K562 (cell line): ENCODE measurements at regions not wholly inside any gene's neighbourhood (a gene's known extent, or its start where the extent isn't known, plus 50 kb on each side); places are given as distances from the start of the nearest gene placed in this dataset.

Experiments used
- ATAC-seq: fragments of 200-7000 bp; cut with Tn5 transposase; 3 replicates; pipeline ENCODE4 v1.9.1; 2020; ENCODE audit warnings: moderate library complexity
- BruUV-seq: library from RNA; stranded (reverse); fragments of 400-500 nt; replicated peaks from 2 replicates; lab custom pipeline; 2021; lab: Mats Ljungman, UMichigan
- CTCF ChIA-PET: fragments of 300-600 bp; formaldehyde crosslinking; extraction: SDS; loops from one replicate; lab custom pipeline; 2021; ENCODE audit warnings: low intra/inter-chr PET ratio; lab: Yijun Ruan, JAX
- POLR2A ChIA-PET: fragments of 300-600, 350-650 bp; sonication (Branson Sonifier 250); formaldehyde crosslinking; extraction: SDS; loops from one replicate; lab custom pipeline; 2021; ENCODE audit warnings: antibody characterized with exemption, inconsistent platforms; lab: Yijun Ruan, JAX
- DNase-seq, 4 experiments: peaks; one replicate each; pipeline versions ENCODE4 v3.0.0 to v3.0.0-alpha.2; 2011 to 2018; ENCODE audit warnings: low spot score in 3 of 4, mixed read lengths in 3 of 4; ENCODE audit errors: extremely low read depth in 1 of 4
- FAIRE-seq: peaks from 2 replicates; lab custom pipeline; 2011; peaks lifted over from hg19 to GRCh38; lab: Jason Lieb, UNC
- H2AFZ ChIP-seq: 2 replicates; pipeline ENCODE4 v1.6.0; 2011; ENCODE audit warnings: low read depth, low read length, control low read depth, inconsistent platforms
- H3K27ac ChIP-seq: fragments of 200-600 bp; 3 replicates; pipeline ENCODE4 v1.8.0; 2011; ENCODE audit warnings: low read depth, mild to moderate bottlenecking, control low read depth, inconsistent platforms, low read length, moderate library complexity, mixed read lengths; ENCODE audit errors: extremely low read depth
- H3K27me3 ChIP-seq, 2 experiments: fragments of 300-600 bp in 1 of 2; 2 replicates in 1 of 2; 3 replicates in 1 of 2; pipeline versions ENCODE4 v1.6.0 to v1.8.0; 2011; ENCODE audit warnings: inconsistent platforms in 2 of 2, low read length in 2 of 2, mild to moderate bottlenecking in 1 of 2, mixed read lengths in 1 of 2, moderate library complexity in 1 of 2; ENCODE audit not compliant: control insufficient read depth in 2 of 2, insufficient read depth in 2 of 2
- H3K36me3 ChIP-seq: fragments of 300-600 bp; 3 replicates; pipeline ENCODE4 v1.8.0; 2011; ENCODE audit warnings: mild to moderate bottlenecking, low read length, inconsistent platforms; ENCODE audit not compliant: control insufficient read depth, insufficient read depth
- H3K4me1 ChIP-seq, 2 experiments: fragments of 200-600 bp in 1 of 2; replicated peaks in 1 of 2; 2 replicates in 1 of 2; 3 replicates in 1 of 2; pipeline versions ENCODE4 v1.5.1 to v1.8.0; 2011; ENCODE audit warnings: inconsistent platforms in 2 of 2, low read length in 2 of 2, mild to moderate bottlenecking in 1 of 2, mixed read lengths in 1 of 2, moderate library complexity in 1 of 2; ENCODE audit not compliant: control insufficient read depth in 2 of 2, insufficient read depth in 2 of 2
- H3K4me2 ChIP-seq: 2 replicates; pipeline ENCODE4 v1.6.1; 2011; ENCODE audit warnings: low read length, control low read depth, inconsistent platforms, mixed read lengths; ENCODE audit not compliant: insufficient read depth
- H3K4me3 ChIP-seq: fragments of 200-600 bp; sonication (generic), shearing (Covaris generic); 2 replicates; pipeline ENCODE4 v1.5.1; 2016; ENCODE audit warnings: control low read depth, inconsistent platforms
- H3K79me2 ChIP-seq: fragments of 200-600 bp; 3 replicates; pipeline ENCODE4 v1.8.0; 2011; ENCODE audit warnings: low read length, inconsistent platforms; ENCODE audit not compliant: control insufficient read depth, insufficient read depth
- H3K9ac ChIP-seq, 2 experiments: 2 replicates each; pipeline versions ENCODE4 v1.6.0 to v1.6.1; 2011; ENCODE audit warnings: low read depth in 2 of 2, low read length in 2 of 2, control low read depth in 1 of 2, inconsistent platforms in 1 of 2, mild to moderate bottlenecking in 1 of 2, mixed read lengths in 1 of 2; ENCODE audit not compliant: insufficient read depth in 1 of 2
- H3K9me1 ChIP-seq: one replicate; pipeline ENCODE4 v1.6.0; 2011; ENCODE audit warnings: inconsistent platforms, mild to moderate bottlenecking, low read length, moderate library complexity; ENCODE audit not compliant: control insufficient read depth, insufficient read depth
- H3K9me3 ChIP-seq: replicated peaks from 2 replicates; pipeline ENCODE4 v1.5.1; 2011; ENCODE audit warnings: low read depth, low read length, inconsistent platforms; ENCODE audit not compliant: control insufficient read depth, insufficient read depth
- H4K20me1 ChIP-seq: replicated peaks from 2 replicates; pipeline ENCODE4 v1.6.1; 2011; ENCODE audit warnings: low read length, inconsistent platforms, mixed read lengths; ENCODE audit not compliant: control insufficient read depth, insufficient read depth
- ELF4 ChIP-seq: fragments of 450-650 bp; formaldehyde crosslinking; IDR thresholded peaks from 2 replicates; pipeline ENCODE4 v1.4.0; 2022; ENCODE audit warnings: missing genetic modification characterization
- HDAC8 ChIP-seq: fragments of 450-650 bp; IDR thresholded peaks from 2 replicates; pipeline ENCODE4 v1.6.1; 2016; ENCODE audit warnings: mild to moderate bottlenecking, missing genetic modification characterization, moderate library complexity, missing compliant biosample characterization
- KLF13 ChIP-seq: fragments of 450-650 bp; IDR thresholded peaks from 2 replicates; pipeline ENCODE4 v1.6.1; 2016; ENCODE audit warnings: missing genetic modification characterization, low read depth, mild to moderate bottlenecking, missing compliant biosample characterization, moderate library complexity, borderline replicate concordance
- MYC ChIP-seq, 2 experiments: fragments of 250-450 bp in 1 of 2; sonication (Bioruptor Pico) in 1 of 2; IDR thresholded peaks; 2 replicates each; pipeline versions ENCODE4 v1.5.1 to v1.6.1; 2012 to 2021; ENCODE audit warnings: low read depth in 2 of 2, borderline replicate concordance in 1 of 2, improper control_type of control experiment in 1 of 2, low read length in 1 of 2, mild to moderate bottlenecking in 1 of 2, moderate library complexity in 1 of 2
- POLR3G ChIP-seq: IDR thresholded peaks from 2 replicates; pipeline ENCODE4 v1.6.1; 2011; ENCODE audit not compliant: insufficient read length, insufficient replicate concordance; ENCODE audit errors: extremely low read depth
- SUPT5H ChIP-seq: fragments of 450-650 bp; IDR thresholded peaks from 2 replicates; pipeline ENCODE4 v1.6.1; 2016
- ZNF316 ChIP-seq: fragments of 450-650 bp; IDR thresholded peaks from 2 replicates; pipeline ENCODE4 v1.6.1; 2016
- ZNF431 ChIP-seq: sonication (generic); formaldehyde crosslinking; IDR thresholded peaks from 2 replicates; pipeline ENCODE4 v1.8.0; 2022; ENCODE audit warnings: mild to moderate bottlenecking, missing genetic modification reagents
- ZNF830 ChIP-seq: fragments of 250-450 bp; sonication (Bioruptor Pico); IDR thresholded peaks from 2 replicates; pipeline ENCODE4 v1.5.0; 2021; ENCODE audit warnings: mild to moderate bottlenecking
- WGBS: fragments of 100-300 bp; shearing (Covaris generic); methylation state at CpG from one replicate; pipeline ENCODE4 v1.1.6; 2016; ENCODE audit warnings: low coverage, mixed read lengths; ENCODE audit not compliant: insufficient coverage; ENCODE audit errors: missing lambda C conversion rate; 5-methylcytosine and 5-hydroxymethylcytosine counted together
- in situ Hi-C: fragments of 300-500 bp; cut with MboI; formaldehyde crosslinking; loops from 4 replicates; pipeline ENCODE4 v1.15.0; 2018; ENCODE audit warnings: inconsistent platforms, mixed read lengths
- intact Hi-C: fragments of 100-400 bp; cut with micrococcal nuclease; formaldehyde crosslinking; loops from 2 replicates; pipeline ENCODE4 v1.14.2; 2022
- TF ChIP-seq, protein P1 (sequence below): fragments of 450-650 bp; IDR thresholded peaks from 2 replicates; pipeline ENCODE4 v1.6.1; 2016; ENCODE audit warnings: mild to moderate bottlenecking, moderate library complexity
- TF ChIP-seq, protein P2 (sequence below), 2 experiments: fragments of 450-650 bp; conservative IDR thresholded peaks; 2 replicates each; pipeline ENCODE4 v1.6.1; 2017; ENCODE audit warnings: mild to moderate bottlenecking in 2 of 2, moderate library complexity in 2 of 2

DNA sequence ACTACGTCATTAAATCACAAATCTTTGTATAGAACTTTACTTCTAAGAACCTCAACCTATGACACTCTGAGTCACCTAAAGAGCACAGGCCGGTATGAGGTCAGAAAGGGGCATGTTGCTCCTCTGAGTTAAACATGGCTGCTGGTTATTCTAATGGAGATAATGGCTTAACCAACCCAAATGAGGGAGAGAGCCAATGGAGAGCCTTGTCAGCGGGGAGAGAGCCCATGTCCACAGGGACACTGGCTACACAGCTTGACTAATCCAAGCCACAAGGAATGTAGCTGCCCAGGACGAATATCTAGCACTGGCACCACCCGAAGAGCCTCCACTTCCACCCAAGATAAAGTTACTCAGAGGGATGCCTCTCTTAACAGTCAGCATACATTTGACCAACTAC lies 77.0 kb upstream of the STAC start:
- Histone ChIP-seq H3K27me3 (no peaks in the 10 kb centered on the region), H3K36me3 (no peaks in the 10 kb centered on the region), H3K4me1 (no peaks in the 10 kb centered on the region), H3K4me3 (no peak overlapping the region), H4K20me1 (no peaks in the 10 kb centered on the region), H3K79me2 (no peaks in the 10 kb centered on the region), H3K27ac (no peak overlapping the region), H3K9ac (no peak overlapping the region), H3K9me1 (no peaks in the 10 kb centered on the region), H2AFZ (no peak overlapping the region), H3K4me2 (no peak overlapping the region), H3K9me3 (peaks cover 1% of the 10 kb centered on the region)
- DNase-seq (no peak), FAIRE-seq (no peak), ATAC-seq (no peak)
- in situ Hi-C loops (no loop called here), intact Hi-C loops (no loop called here)
- ChIA-PET CTCF (no interaction called here), POLR2A (no interaction called here)
- no TSS peak for BruUV-seq
- WGBS, result under 1% methylated on average over 5 of the region's 5 CpGs
- no peak for TF ChIP-seq MYC (IDR thresholded peaks at IDR 0.05; ENCODE audit: low read depth, low read length)
- TF ChIP-seq MYC (CRISPR knock-in tag; IDR thresholded peaks at IDR 0.05; ENCODE audit: borderline replicate concordance, low read depth), result no peak
- no peak for TF ChIP-seq KLF13 (tag)
- no peak for TF ChIP-seq ZNF431 (CRISPR knock-in tag)
- TF ChIP-seq POLR3G, result no peak
- TF ChIP-seq HDAC8, result no peak
- TF ChIP-seq ZNF316, result no peak
- no peak for TF ChIP-seq ZNF830
- TF ChIP-seq SUPT5H, result no peak
- no peak for TF ChIP-seq ELF4 (CRISPR knock-in tag)
- TF ChIP-seq, protein P1, sequence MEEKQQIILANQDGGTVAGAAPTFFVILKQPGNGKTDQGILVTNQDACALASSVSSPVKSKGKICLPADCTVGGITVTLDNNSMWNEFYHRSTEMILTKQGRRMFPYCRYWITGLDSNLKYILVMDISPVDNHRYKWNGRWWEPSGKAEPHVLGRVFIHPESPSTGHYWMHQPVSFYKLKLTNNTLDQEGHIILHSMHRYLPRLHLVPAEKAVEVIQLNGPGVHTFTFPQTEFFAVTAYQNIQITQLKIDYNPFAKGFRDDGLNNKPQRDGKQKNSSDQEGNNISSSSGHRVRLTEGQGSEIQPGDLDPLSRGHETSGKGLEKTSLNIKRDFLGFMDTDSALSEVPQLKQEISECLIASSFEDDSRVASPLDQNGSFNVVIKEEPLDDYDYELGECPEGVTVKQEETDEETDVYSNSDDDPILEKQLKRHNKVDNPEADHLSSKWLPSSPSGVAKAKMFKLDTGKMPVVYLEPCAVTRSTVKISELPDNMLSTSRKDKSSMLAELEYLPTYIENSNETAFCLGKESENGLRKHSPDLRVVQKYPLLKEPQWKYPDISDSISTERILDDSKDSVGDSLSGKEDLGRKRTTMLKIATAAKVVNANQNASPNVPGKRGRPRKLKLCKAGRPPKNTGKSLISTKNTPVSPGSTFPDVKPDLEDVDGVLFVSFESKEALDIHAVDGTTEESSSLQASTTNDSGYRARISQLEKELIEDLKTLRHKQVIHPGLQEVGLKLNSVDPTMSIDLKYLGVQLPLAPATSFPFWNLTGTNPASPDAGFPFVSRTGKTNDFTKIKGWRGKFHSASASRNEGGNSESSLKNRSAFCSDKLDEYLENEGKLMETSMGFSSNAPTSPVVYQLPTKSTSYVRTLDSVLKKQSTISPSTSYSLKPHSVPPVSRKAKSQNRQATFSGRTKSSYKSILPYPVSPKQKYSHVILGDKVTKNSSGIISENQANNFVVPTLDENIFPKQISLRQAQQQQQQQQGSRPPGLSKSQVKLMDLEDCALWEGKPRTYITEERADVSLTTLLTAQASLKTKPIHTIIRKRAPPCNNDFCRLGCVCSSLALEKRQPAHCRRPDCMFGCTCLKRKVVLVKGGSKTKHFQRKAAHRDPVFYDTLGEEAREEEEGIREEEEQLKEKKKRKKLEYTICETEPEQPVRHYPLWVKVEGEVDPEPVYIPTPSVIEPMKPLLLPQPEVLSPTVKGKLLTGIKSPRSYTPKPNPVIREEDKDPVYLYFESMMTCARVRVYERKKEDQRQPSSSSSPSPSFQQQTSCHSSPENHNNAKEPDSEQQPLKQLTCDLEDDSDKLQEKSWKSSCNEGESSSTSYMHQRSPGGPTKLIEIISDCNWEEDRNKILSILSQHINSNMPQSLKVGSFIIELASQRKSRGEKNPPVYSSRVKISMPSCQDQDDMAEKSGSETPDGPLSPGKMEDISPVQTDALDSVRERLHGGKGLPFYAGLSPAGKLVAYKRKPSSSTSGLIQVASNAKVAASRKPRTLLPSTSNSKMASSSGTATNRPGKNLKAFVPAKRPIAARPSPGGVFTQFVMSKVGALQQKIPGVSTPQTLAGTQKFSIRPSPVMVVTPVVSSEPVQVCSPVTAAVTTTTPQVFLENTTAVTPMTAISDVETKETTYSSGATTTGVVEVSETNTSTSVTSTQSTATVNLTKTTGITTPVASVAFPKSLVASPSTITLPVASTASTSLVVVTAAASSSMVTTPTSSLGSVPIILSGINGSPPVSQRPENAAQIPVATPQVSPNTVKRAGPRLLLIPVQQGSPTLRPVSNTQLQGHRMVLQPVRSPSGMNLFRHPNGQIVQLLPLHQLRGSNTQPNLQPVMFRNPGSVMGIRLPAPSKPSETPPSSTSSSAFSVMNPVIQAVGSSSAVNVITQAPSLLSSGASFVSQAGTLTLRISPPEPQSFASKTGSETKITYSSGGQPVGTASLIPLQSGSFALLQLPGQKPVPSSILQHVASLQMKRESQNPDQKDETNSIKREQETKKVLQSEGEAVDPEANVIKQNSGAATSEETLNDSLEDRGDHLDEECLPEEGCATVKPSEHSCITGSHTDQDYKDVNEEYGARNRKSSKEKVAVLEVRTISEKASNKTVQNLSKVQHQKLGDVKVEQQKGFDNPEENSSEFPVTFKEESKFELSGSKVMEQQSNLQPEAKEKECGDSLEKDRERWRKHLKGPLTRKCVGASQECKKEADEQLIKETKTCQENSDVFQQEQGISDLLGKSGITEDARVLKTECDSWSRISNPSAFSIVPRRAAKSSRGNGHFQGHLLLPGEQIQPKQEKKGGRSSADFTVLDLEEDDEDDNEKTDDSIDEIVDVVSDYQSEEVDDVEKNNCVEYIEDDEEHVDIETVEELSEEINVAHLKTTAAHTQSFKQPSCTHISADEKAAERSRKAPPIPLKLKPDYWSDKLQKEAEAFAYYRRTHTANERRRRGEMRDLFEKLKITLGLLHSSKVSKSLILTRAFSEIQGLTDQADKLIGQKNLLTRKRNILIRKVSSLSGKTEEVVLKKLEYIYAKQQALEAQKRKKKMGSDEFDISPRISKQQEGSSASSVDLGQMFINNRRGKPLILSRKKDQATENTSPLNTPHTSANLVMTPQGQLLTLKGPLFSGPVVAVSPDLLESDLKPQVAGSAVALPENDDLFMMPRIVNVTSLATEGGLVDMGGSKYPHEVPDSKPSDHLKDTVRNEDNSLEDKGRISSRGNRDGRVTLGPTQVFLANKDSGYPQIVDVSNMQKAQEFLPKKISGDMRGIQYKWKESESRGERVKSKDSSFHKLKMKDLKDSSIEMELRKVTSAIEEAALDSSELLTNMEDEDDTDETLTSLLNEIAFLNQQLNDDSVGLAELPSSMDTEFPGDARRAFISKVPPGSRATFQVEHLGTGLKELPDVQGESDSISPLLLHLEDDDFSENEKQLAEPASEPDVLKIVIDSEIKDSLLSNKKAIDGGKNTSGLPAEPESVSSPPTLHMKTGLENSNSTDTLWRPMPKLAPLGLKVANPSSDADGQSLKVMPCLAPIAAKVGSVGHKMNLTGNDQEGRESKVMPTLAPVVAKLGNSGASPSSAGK, result no peak
- TF ChIP-seq, protein P2, sequence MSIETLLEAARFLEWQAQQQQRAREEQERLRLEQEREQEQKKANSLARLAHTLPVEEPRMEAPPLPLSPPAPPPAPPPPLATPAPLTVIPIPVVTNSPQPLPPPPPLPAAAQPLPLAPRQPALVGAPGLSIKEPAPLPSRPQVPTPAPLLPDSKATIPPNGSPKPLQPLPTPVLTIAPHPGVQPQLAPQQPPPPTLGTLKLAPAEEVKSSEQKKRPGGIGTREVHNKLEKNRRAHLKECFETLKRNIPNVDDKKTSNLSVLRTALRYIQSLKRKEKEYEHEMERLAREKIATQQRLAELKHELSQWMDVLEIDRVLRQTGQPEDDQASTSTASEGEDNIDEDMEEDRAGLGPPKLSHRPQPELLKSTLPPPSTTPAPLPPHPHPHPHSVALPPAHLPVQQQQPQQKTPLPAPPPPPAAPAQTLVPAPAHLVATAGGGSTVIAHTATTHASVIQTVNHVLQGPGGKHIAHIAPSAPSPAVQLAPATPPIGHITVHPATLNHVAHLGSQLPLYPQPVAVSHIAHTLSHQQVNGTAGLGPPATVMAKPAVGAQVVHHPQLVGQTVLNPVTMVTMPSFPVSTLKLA (conservative IDR thresholded peaks at IDR 0.05), result no peak
